OCI-LY7 (cell line): ENCODE measurements at regions not wholly inside any gene's neighbourhood (a gene's known extent, or its start where the extent isn't known, plus 50 kb on each side); places are given as distances from the start of the nearest gene placed in this dataset.

Experiments used
- BruUV-seq: library from RNA; stranded (reverse); fragments of 400-500 nt; replicated peaks from 2 replicates; lab custom pipeline; 2021; lab: Mats Ljungman, UMichigan
- CTCF ChIA-PET: fragments of 300-600 bp; sonication (Branson Sonifier 250); formaldehyde crosslinking; loops from one replicate; lab custom pipeline; 2022; ENCODE audit warnings: antibody characterized with exemption; ENCODE audit not compliant: unreplicated experiment; lab: Charles Lee
- POLR2A ChIA-PET: fragments of 300-600 bp; sonication (Branson Sonifier 250); formaldehyde crosslinking; loops from one replicate; lab custom pipeline; 2022; ENCODE audit warnings: antibody characterized with exemption; lab: Charles Lee
- DNase-seq: peaks from one replicate; pipeline ENCODE4 v3.0.0-alpha.2; 2015; ENCODE audit warnings: low spot score
- H2AFZ ChIP-seq: fragments of 200-600 bp; sonication (generic), shearing (Covaris generic); 2 replicates; pipeline ENCODE4 v1.6.1; 2014; ENCODE audit warnings: mild to moderate bottlenecking, antibody characterized with exemption, low read length, moderate library complexity
- H3K27ac ChIP-seq: fragments of 200-600 bp; sonication (generic); 2 replicates; pipeline ENCODE4 v1.5.1; 2014; ENCODE audit warnings: mixed run types, low read depth, mild to moderate bottlenecking, moderate library complexity, low read length, inconsistent platforms; ENCODE audit not compliant: poor library complexity, severe bottlenecking
- H3K36me3 ChIP-seq: fragments of 200-600 bp; sonication (generic); 2 replicates; pipeline ENCODE4 v1.6.1; 2014; ENCODE audit warnings: mild to moderate bottlenecking, antibody characterized with exemption, low read length, moderate library complexity, mixed read lengths; ENCODE audit not compliant: insufficient read depth
- H3K4me1 ChIP-seq: fragments of 200-600 bp; sonication (generic); 2 replicates; pipeline ENCODE4 v1.5.1; 2014; ENCODE audit warnings: mild to moderate bottlenecking, low read length; ENCODE audit not compliant: insufficient read depth, poor library complexity, severe bottlenecking
- H3K4me2 ChIP-seq: fragments of 200-600 bp; sonication (generic); 2 replicates; pipeline ENCODE4 v1.6.1; 2014; ENCODE audit warnings: mild to moderate bottlenecking, low read length
- H3K4me3 ChIP-seq: fragments of 200-600 bp; sonication (generic); 2 replicates; pipeline ENCODE4 v1.5.1; 2014; ENCODE audit warnings: mild to moderate bottlenecking, low read depth, low read length; ENCODE audit not compliant: poor library complexity, severe bottlenecking
- H3K79me2 ChIP-seq: fragments of 200-600 bp; sonication (generic); 2 replicates; pipeline ENCODE4 v1.6.1; 2016; ENCODE audit warnings: low read depth, mild to moderate bottlenecking, low read length, moderate library complexity, mixed read lengths; ENCODE audit not compliant: insufficient read depth
- H3K9me2 ChIP-seq: fragments of 200-600 bp; sonication (generic); 2 replicates; pipeline ENCODE4 v1.6.1; 2016; ENCODE audit warnings: mild to moderate bottlenecking, low read length, mixed read lengths; ENCODE audit not compliant: insufficient read depth
- H3K9me3 ChIP-seq: fragments of 200-600 bp; sonication (generic); 2 replicates; pipeline ENCODE4 v1.6.1; 2014; ENCODE audit warnings: mild to moderate bottlenecking, mixed run types, low read length, mixed read lengths
- H4K20me1 ChIP-seq: fragments of 200-600 bp; sonication (generic); 2 replicates; pipeline ENCODE4 v1.6.1; 2014; ENCODE audit warnings: mild to moderate bottlenecking, antibody characterized with exemption, low read length, moderate library complexity, mixed read lengths; ENCODE audit not compliant: insufficient read depth
- CTCF ChIP-seq: fragments of 200-600 bp; sonication (generic); conservative IDR thresholded peaks from 2 replicates; pipeline ENCODE4 v1.5.1; 2014; ENCODE audit warnings: mild to moderate bottlenecking, antibody characterized with exemption, low read length, moderate library complexity, mixed read lengths
- EZH2phosphoT487 ChIP-seq: fragments of 200-600 bp; sonication (generic); IDR thresholded peaks from 2 replicates; pipeline ENCODE4 v1.6.1; 2018; ENCODE audit warnings: low read depth, borderline replicate concordance, mild to moderate bottlenecking, mixed run types, antibody characterized with exemption, low read length, moderate library complexity, mixed read lengths
- intact Hi-C: fragments of 100-400 bp; cut with micrococcal nuclease; formaldehyde crosslinking; loops from one replicate; pipeline ENCODE4 v1.10.0; 2022; ENCODE audit not compliant: unreplicated experiment

GRCh38 chr16:54623636-54624035 lies 307.0 kb upstream of the IRX5 start:
- no peak overlapping the region for H2AFZ ChIP-seq
- no peaks in the 10 kb centered on the region for H3K79me2 ChIP-seq
- no peak overlapping the region for H3K4me3 ChIP-seq
- H3K4me2 ChIP-seq: no peak overlapping the region
- no TSS peak for BruUV-seq
- DNase-seq: no peak
- no peaks in the 10 kb centered on the region for H3K9me2 ChIP-seq
- H3K9me3 ChIP-seq: no peaks in the 10 kb centered on the region
- TF ChIP-seq CTCF (no peak), EZH2phosphoT487 (no peak)
- intact Hi-C loops: no loop called here
- H3K27ac ChIP-seq: no peak overlapping the region
- ChIA-PET POLR2A (no interaction called here), CTCF (no interaction called here)
- H3K36me3 ChIP-seq: no peaks in the 10 kb centered on the region
- H4K20me1 ChIP-seq: no peaks in the 10 kb centered on the region
- H3K4me1 ChIP-seq: no peaks in the 10 kb centered on the region

- H3K79me2 ChIP-seq: no peaks in the 10 kb centered on the region
- H3K9me2 ChIP-seq: no peaks in the 10 kb centered on the region
- no peak overlapping the region for H3K27ac ChIP-seq
- intact Hi-C loops: no loop called here
- H3K36me3 ChIP-seq: no peaks in the 10 kb centered on the region
- H3K4me3 ChIP-seq: no peak overlapping the region
- TF ChIP-seq EZH2phosphoT487: no peak
- no peak for TF ChIP-seq CTCF
- no TSS peak for BruUV-seq
- no peaks in the 10 kb centered on the region for H3K9me3 ChIP-seq
- no peak overlapping the region for H3K4me2 ChIP-seq
- ChIA-PET CTCF (interaction anchor here (0.6 kb wide), 1 partner anchor 261 kb away, joined by 3 read pairs; no protein-coding TSS in a partner anchor), POLR2A (no interaction called here)
- no peak overlapping the region for H2AFZ ChIP-seq
- H4K20me1 ChIP-seq: no peaks in the 10 kb centered on the region
- no peak for DNase-seq
- no peaks in the 10 kb centered on the region for H3K4me1 ChIP-seq
These were observed 310.5 kb upstream of the IRX5 start for GRCh38 chr16:54620197-54620596.

- no peaks in the 10 kb centered on the region for H3K9me2 ChIP-seq
- no peak overlapping the region for H3K4me2 ChIP-seq
- H2AFZ ChIP-seq: no peak overlapping the region
- no peak overlapping the region for H3K27ac ChIP-seq
- H3K36me3 ChIP-seq: no peaks in the 10 kb centered on the region
- no peaks in the 10 kb centered on the region for H3K4me1 ChIP-seq
- no TSS peak for BruUV-seq
- ChIA-PET POLR2A (interaction anchor here (0.7 kb wide), 1 partner anchor 49 kb away, joined by 3 read pairs; no protein-coding TSS in a partner anchor), CTCF (no interaction called here)
- TF ChIP-seq CTCF (no peak), EZH2phosphoT487 (no peak)
- intact Hi-C loops: no loop called here
- DNase-seq: no peak
- H4K20me1 ChIP-seq: no peaks in the 10 kb centered on the region
- H3K79me2 ChIP-seq: no peaks in the 10 kb centered on the region
- no peak overlapping the region for H3K4me3 ChIP-seq
- H3K9me3 ChIP-seq: no peaks in the 10 kb centered on the region
These were observed 314.1 kb upstream of the IRX5 start for GRCh38 chr16:54616610-54617009.
